H9 (cell line): ENCODE measurements at regions not wholly inside any gene's neighbourhood (a gene's known extent, or its start where the extent isn't known, plus 50 kb on each side); places are given as distances from the start of the nearest gene placed in this dataset.

ENCODE experiments used
- DNase-seq: peaks from one replicate; pipeline ENCODE4 v3.0.0-alpha.2; 2017
- H2AFZ ChIP-seq: one replicate; pipeline ENCODE4 v1.6.1; 2013; ENCODE audit warnings: mild to moderate bottlenecking, low read length, control low read depth, moderate library complexity
- H2AK5ac ChIP-seq: 2 replicates; pipeline ENCODE4 v1.6.1; 2013; ENCODE audit warnings: low read length, control low read depth, mixed read lengths; ENCODE audit not compliant: insufficient read length
- H2BK120ac ChIP-seq: one replicate; pipeline ENCODE4 v1.6.1; 2013; ENCODE audit warnings: low read depth, mild to moderate bottlenecking, low read length, control low read depth, inconsistent platforms; ENCODE audit not compliant: poor library complexity, severe bottlenecking
- H2BK12ac ChIP-seq: 2 replicates; pipeline ENCODE4 v1.6.1; 2013; ENCODE audit warnings: low read length, control low read depth, mixed read lengths, low read depth; ENCODE audit not compliant: insufficient read length
- H2BK15ac ChIP-seq: 2 replicates; pipeline ENCODE4 v1.6.1; 2013; ENCODE audit warnings: low read depth, low read length, control low read depth
- H2BK20ac ChIP-seq: one replicate; pipeline ENCODE4 v1.6.1; 2013; ENCODE audit warnings: low read depth, mild to moderate bottlenecking, low read length, control low read depth, inconsistent platforms; ENCODE audit not compliant: poor library complexity, severe bottlenecking
- H2BK5ac ChIP-seq: 2 replicates; pipeline ENCODE4 v1.6.1; 2013; ENCODE audit warnings: low read length, control low read depth, mixed read lengths; ENCODE audit not compliant: insufficient read length
- H3K14ac ChIP-seq: 2 replicates; pipeline ENCODE4 v1.6.1; 2013; ENCODE audit warnings: low read length, control low read depth; ENCODE audit not compliant: insufficient read depth
- H3K18ac ChIP-seq: 2 replicates; pipeline ENCODE4 v1.6.1; 2013; ENCODE audit warnings: low read depth, mild to moderate bottlenecking, mixed read lengths, low read length, control low read depth; ENCODE audit not compliant: insufficient read length
- H3K23ac ChIP-seq: 2 replicates; pipeline ENCODE4 v1.6.1; 2013; ENCODE audit warnings: low read length, control low read depth, mixed read lengths, low read depth; ENCODE audit not compliant: insufficient read length
- H3K23me2 ChIP-seq: 2 replicates; pipeline ENCODE4 v1.6.1; 2013; ENCODE audit warnings: low read depth, mild to moderate bottlenecking, mixed read lengths, low read length, control low read depth; ENCODE audit not compliant: insufficient read length, poor library complexity, severe bottlenecking
- H3K27ac ChIP-seq: 2 replicates; pipeline ENCODE4 v1.5.1; 2013; ENCODE audit warnings: low read length, control low read depth, mixed read lengths, low read depth; ENCODE audit not compliant: insufficient read length
- H3K27me3 ChIP-seq: 2 replicates; pipeline ENCODE4 v1.6.1; 2013; ENCODE audit warnings: low read length, control low read depth, inconsistent platforms; ENCODE audit not compliant: insufficient read depth
- H3K4ac ChIP-seq: 2 replicates; pipeline ENCODE4 v1.6.1; 2013; ENCODE audit warnings: low read depth, mild to moderate bottlenecking, control low read depth, inconsistent platforms, low read length, moderate library complexity
- H3K4me1 ChIP-seq: 2 replicates; pipeline ENCODE4 v1.6.1; 2013; ENCODE audit warnings: low read length, control low read depth, inconsistent platforms; ENCODE audit not compliant: insufficient read depth
- H3K4me2 ChIP-seq: 2 replicates; pipeline ENCODE4 v1.6.1; 2013; ENCODE audit warnings: low read length, control low read depth, mixed read lengths; ENCODE audit not compliant: insufficient read length, insufficient read depth
- H3K56ac ChIP-seq: 2 replicates; pipeline ENCODE4 v1.6.1; 2013; ENCODE audit warnings: low read depth, mild to moderate bottlenecking, mixed read lengths, low read length, control low read depth; ENCODE audit not compliant: insufficient read length
- H3K79me1 ChIP-seq: 2 replicates; pipeline ENCODE4 v1.6.1; 2013; ENCODE audit warnings: low read depth, mild to moderate bottlenecking, moderate library complexity, low read length, control low read depth, inconsistent platforms; ENCODE audit not compliant: insufficient read depth, poor library complexity, severe bottlenecking
- H3K79me2 ChIP-seq: 2 replicates; pipeline ENCODE4 v1.6.1; 2013; ENCODE audit warnings: low read length, control low read depth, inconsistent platforms; ENCODE audit not compliant: insufficient read depth
- H3K9ac ChIP-seq: 2 replicates; pipeline ENCODE4 v1.6.1; 2013; ENCODE audit warnings: low read length, control low read depth, mixed read lengths; ENCODE audit not compliant: insufficient read length; ENCODE audit errors: extremely low read depth
- H3K9me3 ChIP-seq: one replicate; pipeline ENCODE4 v1.6.1; 2013; ENCODE audit warnings: low read depth, low read length, inconsistent platforms; ENCODE audit not compliant: control insufficient read depth
- H3T11ph ChIP-seq: one replicate; pipeline ENCODE4 v1.6.1; 2013; ENCODE audit warnings: mild to moderate bottlenecking, low read length, control low read depth, inconsistent platforms
- H4K20me1 ChIP-seq: one replicate; pipeline ENCODE4 v1.6.1; 2013; ENCODE audit not compliant: control insufficient read depth, insufficient read length, insufficient read depth
- H4K5ac ChIP-seq: 2 replicates; pipeline ENCODE4 v1.6.1; 2013; ENCODE audit warnings: low read depth, mild to moderate bottlenecking, mixed read lengths, low read length, control low read depth; ENCODE audit not compliant: insufficient read length
- H4K8ac ChIP-seq: replicated peaks from 2 replicates; pipeline ENCODE4 v1.6.1; 2013; ENCODE audit warnings: low read length, control low read depth, mixed read lengths, low read depth; ENCODE audit not compliant: insufficient read length
- H4K91ac ChIP-seq: 2 replicates; pipeline ENCODE4 v1.6.1; 2013; ENCODE audit warnings: low read depth, mild to moderate bottlenecking, moderate library complexity, mixed read lengths, low read length, control low read depth; ENCODE audit not compliant: insufficient read length
- H3K27ac Mint-ChIP-seq, 3 experiments: 2 replicates in 2 of 3; 3 replicates in 1 of 3; pipeline ENCODE4 v1.8.0; 2020 to 2021; ENCODE audit warnings: mixed read lengths in 3 of 3, mild to moderate bottlenecking in 1 of 3, moderate library complexity in 1 of 3
- H3K27me3 Mint-ChIP-seq: 2 replicates; pipeline ENCODE4 v1.8.0; 2021; ENCODE audit warnings: low read depth, mild to moderate bottlenecking, moderate library complexity, mixed read lengths
- H3K36me3 Mint-ChIP-seq, 3 experiments: 2 replicates in 2 of 3; 3 replicates in 1 of 3; pipeline ENCODE4 v1.8.0; 2020 to 2021; ENCODE audit warnings: low read depth in 3 of 3, mixed read lengths in 3 of 3; ENCODE audit not compliant: insufficient read depth in 1 of 3
- H3K4me1 Mint-ChIP-seq, 2 experiments: 2 replicates each; pipeline ENCODE4 v1.8.0; 2020; ENCODE audit warnings: mixed read lengths in 2 of 2
- H3K4me3 Mint-ChIP-seq, 2 experiments: 2 replicates in 1 of 2; 3 replicates in 1 of 2; pipeline ENCODE4 v1.8.0; 2020 to 2021; ENCODE audit warnings: mild to moderate bottlenecking in 2 of 2, mixed read lengths in 2 of 2, moderate library complexity in 1 of 2
- H3K9me3 Mint-ChIP-seq, 2 experiments: 2 replicates in 1 of 2; 3 replicates in 1 of 2; pipeline ENCODE4 v1.8.0; 2020; ENCODE audit warnings: mild to moderate bottlenecking in 2 of 2, mixed read lengths in 2 of 2, moderate library complexity in 1 of 2
- CTCF ChIP-seq: fragments of 200-600 bp; sonication (generic); conservative IDR thresholded peaks from 3 replicates; pipeline ENCODE4 v1.8.0; 2021; ENCODE audit warnings: antibody characterized with exemption, mild to moderate bottlenecking
- WGBS: extraction: QIAGEN DNeasy Blood & Tissue Kit; methylation state at CpG from one replicate; pipeline ENCODE4 v1.1.7; 2013; ENCODE audit warnings: missing lambda C conversion rate, low lambda C conversion rate, mixed read lengths; ENCODE audit not compliant: insufficient read length; ENCODE audit errors: extremely low coverage; 5-methylcytosine and 5-hydroxymethylcytosine counted together

GRCh38 chr18:41659438-41660130, 295.4 kb upstream of the PIK3C3 start:
- H3K27me3 ChIP-seq: no peaks in the 10 kb centered on the region
- H3K4me2 ChIP-seq: no peak overlapping the region
- H3K27ac Mint-ChIP-seq: no peak overlapping the region
- H3K23me2 ChIP-seq: no peaks in the 10 kb centered on the region
- no peak overlapping the region for H2BK5ac ChIP-seq
- H2BK20ac ChIP-seq: no peak overlapping the region
- H2BK15ac ChIP-seq: no peak overlapping the region
- no peak for TF ChIP-seq CTCF
- no peak overlapping the region for H3T11ph ChIP-seq
- no peak overlapping the region for H3K23ac ChIP-seq
- H3K4me1 Mint-ChIP-seq: no peaks in the 10 kb centered on the region
- no peak overlapping the region for H2AFZ ChIP-seq
- no peak overlapping the region for H3K56ac ChIP-seq
- no CpG with 5 or more reads among the region's 3 CpGs for WGBS
- no peaks in the 10 kb centered on the region for H3K79me2 ChIP-seq
- H4K20me1 ChIP-seq: no peaks in the 10 kb centered on the region
- no peaks in the 10 kb centered on the region for H3K4me1 ChIP-seq
- no peaks in the 10 kb centered on the region for H3K36me3 Mint-ChIP-seq
- no peaks in the 10 kb centered on the region for H3K79me1 ChIP-seq
- no peak overlapping the region for H3K9ac ChIP-seq
- H2AK5ac ChIP-seq: no peak overlapping the region
- H3K4me3 Mint-ChIP-seq: no peak overlapping the region
- H4K5ac ChIP-seq: no peak overlapping the region
- no peak overlapping the region for H2BK12ac ChIP-seq
- no peak for DNase-seq
- no peak overlapping the region for H2BK120ac ChIP-seq
- no peak overlapping the region for H4K8ac ChIP-seq
- no peak overlapping the region for H3K4ac ChIP-seq
- no peak overlapping the region for H3K18ac ChIP-seq
- no peak overlapping the region for H4K91ac ChIP-seq
- no peaks in the 10 kb centered on the region for H3K9me3 Mint-ChIP-seq
- H3K27ac ChIP-seq: no peak overlapping the region
- no peak overlapping the region for H3K14ac ChIP-seq
- no peaks in the 10 kb centered on the region for H3K9me3 ChIP-seq
- H3K27me3 Mint-ChIP-seq: no peaks in the 10 kb centered on the region
